Cerebellar cortex (tissue), 1 donor: ENCODE measurements at regions not wholly inside any gene's neighbourhood (a gene's known extent, or its start where the extent isn't known, plus 50 kb on each side); places are given as distances from the start of the nearest gene placed in this dataset.
"Not testable (repeated sequence)": the region's sequence is repeated elsewhere in the genome, so short reads cannot be mapped to it uniquely, and the experiment has no call there.

Experiments
- DNase-seq: peaks from one replicate; pipeline ENCODE4 v3.0.0-alpha.2; 2015; ENCODE audit warnings: low spot score

GRCh38 chr2:125867908-125868307, 788.0 kb upstream of the GYPC start:
- DNase-seq, result no peak

- no peak for DNase-seq
Measured at GRCh38 chr2:125870264-125870663, 785.7 kb upstream of the GYPC start.

- DNase-seq, result no peak
Measured at GRCh38 chr2:125870746-125871145, 785.2 kb upstream of the GYPC start.

- DNase-seq, result no peak
Measured at GRCh38 chr2:125874564-125874963, 781.4 kb upstream of the GYPC start.

GRCh38 chr2:125885340-125885739, 770.6 kb upstream of the GYPC start:
- DNase-seq, result no peak

- DNase-seq, result no peak
Measured at GRCh38 chr2:125886153-125886552, 769.8 kb upstream of the GYPC start.

- DNase-seq, result no peak
Measured at GRCh38 chr2:125901278-125901677, 754.7 kb upstream of the GYPC start.

- DNase-seq, result no peak
Measured at GRCh38 chr2:125925891-125926546, 729.9 kb upstream of the GYPC start.

- DNase-seq, result no peak
Measured at GRCh38 chr2:125935559-125935958, 720.4 kb upstream of the GYPC start.

GRCh38 chr2:125942585-125943424, 713.2 kb upstream of the GYPC start:
- no peak for DNase-seq

- no peak for DNase-seq
Measured at GRCh38 chr2:125959047-125959446, 696.9 kb upstream of the GYPC start.

- no peak for DNase-seq
Measured at GRCh38 chr2:125961739-125962138, 694.2 kb upstream of the GYPC start.

GRCh38 chr2:125979886-125980285, 676.1 kb upstream of the GYPC start:
- DNase-seq, result no peak

GRCh38 chr2:125983364-125983763, 672.6 kb upstream of the GYPC start:
- DNase-seq, result no peak

- DNase-seq, result no peak
Measured at GRCh38 chr2:126029316-126029715, 626.6 kb upstream of the GYPC start.

- no peak for DNase-seq
Measured at GRCh38 chr2:126038861-126039260, 617.1 kb upstream of the GYPC start.

GRCh38 chr2:126041391-126042047, 614.4 kb upstream of the GYPC start:
- DNase-seq, result peak; percentile 0

- no peak for DNase-seq
Measured at GRCh38 chr2:126042089-126042488, 613.9 kb upstream of the GYPC start.

GRCh38 chr2:126048719-126049118, 607.2 kb upstream of the GYPC start:
- no peak for DNase-seq

GRCh38 chr2:126049461-126049860, 606.5 kb upstream of the GYPC start:
- no peak for DNase-seq

GRCh38 chr2:126050991-126051736, 604.8 kb upstream of the GYPC start:
- no peak for DNase-seq

GRCh38 chr2:126051737-126052240, 604.2 kb upstream of the GYPC start:
- DNase-seq, result not testable (repeated sequence)
